ENCODE measurements at regions not wholly inside any gene's neighbourhood (a gene's known extent, or its start where the extent isn't known, plus 50 kb on each side); places are given as distances from the start of the nearest gene placed in this dataset.

DNA sequence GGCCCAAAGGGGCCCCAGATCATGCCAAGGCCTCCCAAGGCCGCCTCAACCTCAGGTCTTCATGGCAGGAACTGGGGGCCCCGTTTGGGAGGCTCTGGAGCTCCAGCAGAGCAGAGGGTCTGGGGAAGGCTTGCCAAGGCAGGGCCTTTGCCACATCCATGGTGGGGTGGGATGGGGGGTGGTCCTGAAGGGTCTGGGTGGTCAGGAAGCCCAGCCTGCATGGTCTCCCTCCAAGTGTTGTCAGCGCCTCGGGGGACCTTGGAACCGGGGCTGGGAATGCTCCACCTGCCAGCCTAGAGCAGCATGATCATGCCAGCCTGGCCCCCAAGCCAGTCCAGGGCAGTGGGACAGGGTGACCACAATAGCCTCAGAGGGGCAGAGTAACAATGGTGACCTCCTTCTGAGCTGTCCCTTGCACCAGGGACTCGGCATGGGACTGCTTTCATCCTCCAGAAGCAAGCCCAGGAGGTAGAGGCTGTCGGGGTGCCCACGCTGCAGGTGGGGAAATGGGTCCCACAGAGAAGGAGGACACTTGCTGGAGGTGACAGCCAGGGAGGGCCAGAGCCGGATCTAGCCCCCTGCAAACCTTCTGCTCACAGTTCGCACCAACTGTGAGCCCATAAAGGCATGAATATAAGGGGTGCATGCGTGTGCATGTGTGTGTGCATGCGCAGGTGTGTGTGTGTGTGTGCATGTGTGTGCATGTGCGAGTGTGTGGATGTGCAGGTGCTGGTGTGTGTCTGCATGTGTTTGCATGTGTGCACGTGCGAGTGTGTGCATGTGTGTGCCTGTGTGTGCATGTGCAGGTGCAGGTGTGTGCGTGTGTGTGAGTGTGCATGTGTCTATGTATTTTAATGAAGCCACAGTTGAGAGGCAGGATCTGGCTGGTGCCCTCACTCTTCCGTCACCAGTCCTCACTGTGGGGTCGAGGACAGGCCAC, 63.8 kb downstream of the MYEOV start:
- intact Hi-C loops (cut with micrococcal nuclease), result no loop called here
- no peaks in the 10 kb centered on the region for H3K27me3 Mint-ChIP-seq (ENCODE audit: low read depth)
- peaks cover 4% of the 10 kb centered on the region for H3K4me1 Mint-ChIP-seq (ENCODE audit: low read depth)
- H3K36me3 Mint-ChIP-seq (ENCODE audit: low read depth), result no peaks in the 10 kb centered on the region
- CTCF ChIA-PET, result no interaction called here
- no peak overlapping the region for H3K27ac Mint-ChIP-seq
- no peak for DNase-seq
- H3K4me3 Mint-ChIP-seq, result no peak overlapping the region
- H3K9me3 Mint-ChIP-seq, result peaks cover 3% of the 10 kb centered on the region

DNA sequence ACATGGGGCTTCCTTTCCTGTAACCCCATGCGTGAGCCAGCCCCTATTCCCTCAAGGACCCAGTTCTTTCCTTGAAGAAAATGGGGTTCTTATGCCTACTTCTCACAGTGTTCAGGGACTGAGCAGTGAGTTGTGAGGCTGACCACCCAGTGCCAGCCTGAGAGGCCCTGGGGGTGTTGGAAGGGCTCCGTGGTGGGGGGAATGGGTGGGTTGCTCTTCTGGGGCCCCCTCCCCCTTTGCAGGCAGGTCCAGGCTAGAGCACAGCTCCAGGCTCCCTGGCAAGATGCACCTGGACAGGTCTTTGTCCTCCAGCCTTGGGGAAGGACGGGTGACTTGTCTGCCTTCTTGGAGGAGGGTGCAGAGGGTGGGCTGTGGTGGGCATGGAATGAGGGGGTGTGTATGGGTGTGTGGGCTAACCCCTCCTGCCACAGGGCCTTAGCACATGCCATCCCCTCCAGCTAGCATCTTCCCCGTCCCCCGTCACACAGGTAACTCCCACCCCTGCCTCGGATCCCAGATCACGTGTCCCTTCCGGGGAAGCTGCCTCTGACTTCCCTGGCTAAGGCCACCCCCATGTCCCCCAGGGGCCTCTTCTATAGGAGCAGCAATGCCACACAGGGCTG, 64.6 kb downstream of the MYEOV start:
- H3K36me3 Mint-ChIP-seq (ENCODE audit: low read depth), result no peaks in the 10 kb centered on the region
- DNase-seq, result peak; percentile 2
- no peaks in the 10 kb centered on the region for H3K4me1 Mint-ChIP-seq (ENCODE audit: low read depth)
- intact Hi-C loops (cut with micrococcal nuclease), result no loop called here
- H3K27me3 Mint-ChIP-seq (ENCODE audit: low read depth), result no peaks in the 10 kb centered on the region
- H3K9me3 Mint-ChIP-seq, result peaks cover 3% of the 10 kb centered on the region
- CTCF ChIA-PET, result no interaction called here
- no peak overlapping the region for H3K4me3 Mint-ChIP-seq
- no peak overlapping the region for H3K27ac Mint-ChIP-seq

DNA sequence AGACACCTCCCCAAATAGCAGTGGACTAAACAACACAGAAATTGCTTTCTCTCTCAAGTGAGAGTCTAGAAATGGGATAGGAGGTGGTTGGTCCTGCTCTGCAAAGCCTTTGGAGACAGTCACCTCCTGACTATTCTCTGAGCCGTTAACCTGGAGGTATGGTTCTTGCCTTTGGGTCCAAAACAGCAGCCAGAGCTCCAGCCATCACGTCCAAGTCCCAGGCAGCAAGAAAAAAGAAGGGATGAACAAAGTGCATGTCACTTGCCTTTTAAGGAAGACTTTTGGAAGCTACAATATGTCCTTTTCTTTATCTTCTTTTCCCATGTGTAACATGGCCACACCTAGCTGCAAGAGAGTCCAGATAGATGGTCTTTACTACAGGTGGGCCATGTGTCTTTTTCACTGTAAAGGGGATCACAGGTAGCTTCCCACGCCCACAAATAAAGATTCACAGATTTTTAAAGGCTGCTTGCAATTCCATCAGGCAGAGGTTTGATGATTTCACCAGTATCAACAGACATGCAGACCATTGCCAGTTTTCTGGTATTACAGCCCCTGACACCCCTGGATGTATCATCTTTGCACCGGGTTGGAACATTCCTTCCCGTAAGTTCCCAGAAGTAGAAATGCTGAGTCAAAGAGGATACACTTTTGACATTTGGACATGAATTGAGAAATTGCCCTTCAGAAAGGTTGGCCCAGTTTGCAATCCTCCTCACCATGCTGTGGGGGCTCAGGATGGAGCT, 66.0 kb downstream of the MYEOV start:
- Mint-ChIP-seq H3K4me1 (ENCODE audit: low read depth) (no peaks in the 10 kb centered on the region), H3K27me3 (ENCODE audit: low read depth) (no peaks in the 10 kb centered on the region)
- CTCF ChIA-PET, result no interaction called here

DNA sequence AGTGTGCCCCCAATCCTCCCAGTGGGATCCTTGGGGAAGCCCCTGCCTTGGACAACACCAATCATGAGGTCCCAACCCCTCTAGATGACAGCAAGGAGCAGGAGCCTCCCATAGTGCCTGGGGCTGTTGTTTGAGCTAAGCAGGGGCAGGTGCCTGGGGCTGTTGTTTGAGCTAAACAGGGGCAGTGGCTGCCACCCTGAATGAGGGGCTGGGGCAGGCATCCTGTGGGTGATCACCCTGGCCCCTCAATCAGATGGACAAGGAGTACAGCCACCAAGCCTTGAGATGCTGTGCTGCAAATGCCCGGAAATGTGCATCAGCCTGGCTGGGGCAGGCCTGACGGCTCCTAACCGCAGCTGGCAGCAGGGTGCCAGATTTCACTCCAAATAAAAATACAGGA, 66.7 kb downstream of the MYEOV start:
- no peak overlapping the region for H3K27ac Mint-ChIP-seq
- no peaks in the 10 kb centered on the region for H3K27me3 Mint-ChIP-seq (ENCODE audit: low read depth)
- no peaks in the 10 kb centered on the region for H3K4me1 Mint-ChIP-seq (ENCODE audit: low read depth)
- CTCF ChIA-PET, result no interaction called here
- H3K36me3 Mint-ChIP-seq (ENCODE audit: low read depth), result no peaks in the 10 kb centered on the region
- peaks cover 3% of the 10 kb centered on the region for H3K9me3 Mint-ChIP-seq
- DNase-seq, result peak; percentile 1
- intact Hi-C loops (cut with micrococcal nuclease), result no loop called here
- H3K4me3 Mint-ChIP-seq, result no peak overlapping the region

More for the DNA sequence above, 66.0 kb downstream of the MYEOV start:
- Mint-ChIP-seq H3K9me3 (peaks cover 3% of the 10 kb centered on the region), H3K27ac (no peak overlapping the region), H3K36me3 (ENCODE audit: low read depth) (no peaks in the 10 kb centered on the region), H3K4me3 (no peak overlapping the region)
- intact Hi-C loops (cut with micrococcal nuclease), result no loop called here
- DNase-seq, result peak; percentile 1

DNA sequence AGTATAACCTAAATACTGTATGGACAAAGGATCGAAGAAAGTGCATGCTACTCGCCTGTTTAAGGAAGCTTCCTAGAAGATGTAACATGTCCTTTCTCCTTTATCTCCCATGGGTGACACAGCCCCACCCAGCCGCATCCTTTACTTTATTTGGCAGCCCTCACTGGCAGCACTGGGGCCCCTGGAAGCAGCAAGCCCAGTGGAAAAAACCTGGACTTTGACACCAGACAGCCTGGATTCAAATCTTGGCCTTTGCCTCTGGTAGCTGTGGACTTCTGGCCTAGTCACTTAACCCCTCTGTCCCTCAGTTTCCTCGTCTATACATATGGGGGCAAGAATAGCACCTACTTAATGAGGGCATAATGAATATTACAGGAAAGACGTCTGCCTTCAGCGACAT, 67.1 kb downstream of the MYEOV start:
- Mint-ChIP-seq H3K9me3 (peaks cover 3% of the 10 kb centered on the region), H3K27me3 (ENCODE audit: low read depth) (no peaks in the 10 kb centered on the region), H3K4me3 (no peak overlapping the region), H3K27ac (no peak overlapping the region), H3K36me3 (ENCODE audit: low read depth) (no peaks in the 10 kb centered on the region), H3K4me1 (ENCODE audit: low read depth) (no peaks in the 10 kb centered on the region)
- intact Hi-C loops (cut with micrococcal nuclease), result no loop called here
- no peak for DNase-seq
- CTCF ChIA-PET, result no interaction called here

DNA sequence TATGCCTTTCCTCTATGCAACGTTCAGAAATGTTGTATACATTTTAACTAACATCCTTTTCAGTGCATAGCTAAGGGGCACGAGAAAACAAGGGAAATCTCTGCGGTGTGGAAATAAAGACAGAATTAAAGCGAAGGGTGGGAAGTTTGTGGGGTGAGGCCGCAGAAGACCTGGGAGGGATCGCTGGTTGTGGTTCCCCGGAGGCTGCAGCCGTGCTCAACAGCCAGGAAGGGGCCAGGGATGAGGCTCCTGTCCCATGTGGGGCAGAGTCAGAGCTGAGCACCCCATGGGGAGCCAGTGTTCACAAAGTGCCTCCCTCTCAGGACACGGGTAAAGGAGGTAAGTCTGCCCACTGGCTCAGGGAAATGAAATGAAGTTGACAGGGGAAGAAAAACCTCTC, 67.5 kb downstream of the MYEOV start:
- Mint-ChIP-seq H3K36me3 (ENCODE audit: low read depth) (no peaks in the 10 kb centered on the region), H3K27me3 (ENCODE audit: low read depth) (no peaks in the 10 kb centered on the region), H3K9me3 (peaks cover 3% of the 10 kb centered on the region), H3K27ac (no peak overlapping the region), H3K4me3 (no peak overlapping the region), H3K4me1 (ENCODE audit: low read depth) (no peaks in the 10 kb centered on the region)
- intact Hi-C loops (cut with micrococcal nuclease), result no loop called here
- DNase-seq, result no peak
- CTCF ChIA-PET, result no interaction called here

DNA sequence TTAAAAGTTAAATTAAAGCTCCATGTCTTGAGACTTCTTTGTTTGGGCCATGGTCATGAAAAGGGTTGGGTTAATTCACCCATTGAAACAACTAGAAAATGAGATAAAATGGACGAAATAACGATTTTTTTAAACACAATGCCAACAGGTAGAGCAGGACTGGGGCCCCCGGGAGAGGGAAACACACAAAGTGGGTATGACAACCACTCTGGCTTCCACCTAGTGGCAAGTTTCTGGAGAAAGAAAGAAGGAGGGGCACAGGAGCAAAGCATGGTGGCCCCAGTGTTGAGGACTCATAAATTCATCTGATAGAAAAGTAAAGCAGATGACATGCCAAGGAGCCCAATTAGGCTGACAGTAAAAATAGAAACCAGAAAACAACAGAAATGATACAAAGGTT, 68.4 kb downstream of the MYEOV start:
- peaks cover 3% of the 10 kb centered on the region for H3K9me3 Mint-ChIP-seq
- peak; percentile 3 for DNase-seq
- no peaks in the 10 kb centered on the region for H3K27me3 Mint-ChIP-seq (ENCODE audit: low read depth)
- CTCF ChIA-PET, result no interaction called here
- intact Hi-C loops (cut with micrococcal nuclease), result no loop called here
- H3K4me3 Mint-ChIP-seq, result no peak overlapping the region
- H3K4me1 Mint-ChIP-seq (ENCODE audit: low read depth), result no peaks in the 10 kb centered on the region
- H3K36me3 Mint-ChIP-seq (ENCODE audit: low read depth), result no peaks in the 10 kb centered on the region
- H3K27ac Mint-ChIP-seq, result no peak overlapping the region

DNA sequence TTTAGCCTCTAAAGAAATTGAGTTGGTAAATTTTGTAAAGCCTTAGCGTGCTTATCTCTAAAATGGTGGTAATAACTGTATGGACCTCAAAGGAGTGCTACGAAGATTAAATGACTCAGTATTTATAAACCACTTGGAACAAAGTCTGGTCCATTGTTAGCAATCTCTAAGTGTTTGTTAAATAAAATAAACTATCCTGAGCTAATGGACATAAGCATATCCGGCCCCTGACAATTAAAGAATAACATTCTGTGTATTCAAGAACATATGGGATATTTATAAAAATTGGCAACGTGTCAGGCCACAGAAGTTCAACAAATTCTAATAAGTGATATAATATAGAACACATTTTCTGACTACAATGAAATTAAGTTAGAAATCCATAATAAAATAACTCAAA, 71.0 kb downstream of the MYEOV start:
- intact Hi-C loops (cut with micrococcal nuclease), result no loop called here
- no peak for DNase-seq
- no peak overlapping the region for H3K4me3 Mint-ChIP-seq
- H3K36me3 Mint-ChIP-seq (ENCODE audit: low read depth), result no peaks in the 10 kb centered on the region
- H3K27ac Mint-ChIP-seq, result no peak overlapping the region
- no peaks in the 10 kb centered on the region for H3K27me3 Mint-ChIP-seq (ENCODE audit: low read depth)
- peaks cover 8% of the 10 kb centered on the region for H3K9me3 Mint-ChIP-seq
- no peaks in the 10 kb centered on the region for H3K4me1 Mint-ChIP-seq (ENCODE audit: low read depth)
- CTCF ChIA-PET, result no interaction called here

DNA sequence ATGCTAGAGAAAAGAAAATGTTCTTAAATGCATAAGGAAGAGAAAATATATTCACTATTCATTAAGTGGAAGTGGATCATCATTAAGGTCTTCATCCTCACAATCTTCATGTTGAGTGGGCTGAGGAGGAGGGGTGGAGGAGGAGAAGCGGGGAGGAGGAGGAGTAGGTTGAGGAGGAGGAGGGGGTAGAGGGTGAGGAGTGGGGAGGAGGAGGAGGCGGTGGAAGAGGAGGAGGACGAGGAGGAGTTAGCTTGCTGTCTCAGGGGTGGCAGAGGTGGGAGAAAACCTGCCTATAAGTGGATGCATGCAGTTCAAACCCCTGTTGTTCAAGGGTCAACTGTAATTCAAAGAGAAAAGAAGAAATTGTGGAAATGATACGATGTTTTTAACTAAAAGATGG, 71.6 kb downstream of the MYEOV start:
- intact Hi-C loops (cut with micrococcal nuclease), result no loop called here
- no peak for DNase-seq
- no peaks in the 10 kb centered on the region for H3K4me1 Mint-ChIP-seq (ENCODE audit: low read depth)
- CTCF ChIA-PET, result interaction anchor here (0.7 kb wide), 1 partner anchor 73 kb away, joined by 4 read pairs; no protein-coding TSS in a partner anchor
- H3K27ac Mint-ChIP-seq, result no peak overlapping the region
- no peaks in the 10 kb centered on the region for H3K27me3 Mint-ChIP-seq (ENCODE audit: low read depth)
- H3K9me3 Mint-ChIP-seq, result peaks cover 8% of the 10 kb centered on the region
- no peaks in the 10 kb centered on the region for H3K36me3 Mint-ChIP-seq (ENCODE audit: low read depth)
- no peak overlapping the region for H3K4me3 Mint-ChIP-seq

DNA sequence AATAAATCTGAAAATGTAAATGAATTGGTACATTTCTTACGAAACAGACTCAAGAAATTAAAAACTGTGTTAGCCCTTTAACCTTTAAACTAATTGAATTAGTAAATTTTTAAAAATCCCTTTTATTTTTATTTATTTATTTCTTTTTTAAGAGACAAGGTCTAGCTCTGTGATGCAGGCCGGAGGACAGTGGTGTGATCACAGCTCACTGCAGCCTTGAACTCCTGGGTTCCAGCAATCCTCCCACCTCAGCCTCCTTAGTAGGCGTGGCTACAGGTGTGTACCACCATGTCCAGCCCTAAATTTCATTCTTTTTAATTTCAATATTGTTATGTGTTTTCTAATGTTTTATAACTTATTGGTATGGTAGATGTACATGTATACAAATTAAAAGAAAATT, 72.6 kb downstream of the MYEOV start:
- no peak for DNase-seq
- peaks cover 8% of the 10 kb centered on the region for H3K9me3 Mint-ChIP-seq
- H3K36me3 Mint-ChIP-seq (ENCODE audit: low read depth), result no peaks in the 10 kb centered on the region
- H3K27me3 Mint-ChIP-seq (ENCODE audit: low read depth), result no peaks in the 10 kb centered on the region
- H3K27ac Mint-ChIP-seq, result no peak overlapping the region
- CTCF ChIA-PET, result no interaction called here
- H3K4me1 Mint-ChIP-seq (ENCODE audit: low read depth), result no peaks in the 10 kb centered on the region
- no peak overlapping the region for H3K4me3 Mint-ChIP-seq
- intact Hi-C loops (cut with micrococcal nuclease), result no loop called here

DNA sequence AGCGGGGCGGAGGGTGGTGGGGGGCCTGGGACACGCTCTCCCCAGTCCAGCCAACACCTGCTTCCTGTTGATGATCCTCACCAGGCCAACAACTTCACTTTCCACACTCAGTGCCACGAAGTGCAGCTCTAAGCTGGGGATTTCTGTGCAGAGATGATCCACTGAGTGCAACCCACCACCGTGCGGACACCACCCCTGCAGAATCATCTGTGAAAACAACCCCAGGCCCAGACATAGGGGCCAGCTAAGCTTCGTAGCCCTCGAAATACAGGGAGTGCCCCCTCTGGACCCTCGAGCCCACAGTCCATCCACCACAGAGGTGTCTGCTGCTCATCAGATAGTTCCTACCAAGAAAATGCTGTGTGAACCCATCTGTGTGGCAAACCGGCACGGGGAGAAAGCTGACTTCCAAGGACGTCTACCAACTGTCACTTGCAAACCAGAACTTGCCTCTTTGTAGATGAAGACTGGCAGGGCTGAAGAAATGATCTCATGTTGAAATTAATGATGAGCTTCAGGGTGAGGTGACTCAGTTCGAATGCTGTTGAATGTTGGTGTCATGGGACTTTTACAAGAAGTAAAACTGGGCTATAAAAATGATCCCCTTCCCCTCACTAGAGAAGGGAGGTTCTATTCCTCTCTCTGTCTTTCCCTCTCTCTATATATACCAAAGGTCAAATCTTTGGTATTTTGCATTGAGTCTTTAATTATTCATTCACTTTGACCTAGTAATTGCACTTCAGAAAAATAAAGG, 73.4 kb downstream of the MYEOV start:
- Mint-ChIP-seq H3K4me3 (no peak overlapping the region), H3K9me3 (peaks cover 8% of the 10 kb centered on the region), H3K27me3 (ENCODE audit: low read depth) (no peaks in the 10 kb centered on the region), H3K27ac (no peak overlapping the region), H3K36me3 (ENCODE audit: low read depth) (no peaks in the 10 kb centered on the region), H3K4me1 (ENCODE audit: low read depth) (no peaks in the 10 kb centered on the region)
- CTCF ChIA-PET, result no interaction called here
- no peak for DNase-seq
- intact Hi-C loops (cut with micrococcal nuclease), result no loop called here

DNA sequence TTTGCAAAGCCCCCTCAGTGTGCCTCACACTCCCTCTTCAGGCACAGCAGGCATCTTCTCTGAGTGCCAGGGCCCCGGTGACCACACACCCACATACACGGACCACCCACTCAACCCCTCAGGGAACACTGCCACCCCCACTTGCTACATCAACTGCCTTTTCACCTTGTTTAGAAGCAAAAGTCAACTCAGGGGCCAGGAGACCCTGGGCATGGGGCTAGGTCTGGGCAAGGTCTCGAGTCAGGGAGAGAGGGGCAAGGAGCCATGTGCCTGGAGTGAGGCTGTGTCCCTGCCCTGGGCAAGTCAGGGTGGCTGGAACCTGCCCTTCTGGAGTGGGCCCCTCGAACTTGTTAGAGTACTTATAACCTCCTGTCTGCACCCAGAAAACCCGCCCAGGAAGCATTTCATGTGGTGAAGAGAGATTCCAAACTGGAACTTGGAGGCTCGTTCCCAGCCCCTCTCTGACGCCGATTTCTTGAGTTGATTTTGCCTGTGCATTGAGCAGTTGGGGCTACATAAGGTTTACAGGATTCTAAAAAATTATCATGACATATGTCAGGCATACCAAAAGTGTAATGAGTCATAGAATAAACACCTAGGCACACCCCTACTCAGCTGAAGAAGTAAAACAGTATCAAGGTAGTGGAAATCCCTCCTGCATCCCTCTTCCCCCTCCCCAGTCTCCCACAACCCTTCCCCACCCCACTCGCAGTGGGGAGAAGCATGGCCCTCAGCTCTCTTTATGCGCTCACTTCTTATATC, 74.3 kb downstream of the MYEOV start:
- H3K4me3 Mint-ChIP-seq, result no peak overlapping the region
- DNase-seq, result no peak
- CTCF ChIA-PET, result no interaction called here
- intact Hi-C loops (cut with micrococcal nuclease), result no loop called here
- H3K27ac Mint-ChIP-seq, result no peak overlapping the region
- peaks cover 8% of the 10 kb centered on the region for H3K9me3 Mint-ChIP-seq
- H3K27me3 Mint-ChIP-seq (ENCODE audit: low read depth), result no peaks in the 10 kb centered on the region
- H3K4me1 Mint-ChIP-seq (ENCODE audit: low read depth), result no peaks in the 10 kb centered on the region
- H3K36me3 Mint-ChIP-seq (ENCODE audit: low read depth), result no peaks in the 10 kb centered on the region
